K562 (cell line): ENCODE measurements at regions not wholly inside any gene's neighbourhood (a gene's known extent, or its start where the extent isn't known, plus 50 kb on each side); places are given as distances from the start of the nearest gene placed in this dataset.

ENCODE experiments used
- ARID1B ChIP-seq: fragments of 450-650 bp; IDR thresholded peaks from 2 replicates; pipeline ENCODE4 v1.6.1; 2016; ENCODE audit warnings: antibody characterized with exemption, mild to moderate bottlenecking, inconsistent platforms
- BCLAF1 ChIP-seq, 2 experiments: fragments of 450-650 bp in 1 of 2; IDR thresholded peaks; 2 replicates each; pipeline ENCODE4 v1.6.1; 2011 to 2017; ENCODE audit warnings: low read depth in 2 of 2, antibody characterized with exemption in 1 of 2, borderline replicate concordance in 1 of 2, low read length in 1 of 2, mild to moderate bottlenecking in 1 of 2, mixed read lengths in 1 of 2; ENCODE audit not compliant: control insufficient read depth in 1 of 2
- BRF2 ChIP-seq: IDR thresholded peaks from 3 replicates; pipeline ENCODE4 v1.6.1; 2011; ENCODE audit warnings: borderline replicate concordance, mild to moderate bottlenecking; ENCODE audit not compliant: insufficient read length, insufficient read depth
- FIP1L1 ChIP-seq: fragments of 200-400 bp; formaldehyde crosslinking; IDR thresholded peaks from 2 replicates; pipeline ENCODE4 v1.6.1; 2018; ENCODE audit warnings: mild to moderate bottlenecking, low read depth, low read length; ENCODE audit not compliant: poor library complexity, severe bottlenecking
- GTF2A2 ChIP-seq: IDR thresholded peaks from 2 replicates; pipeline ENCODE4 v1.6.1; 2016; ENCODE audit warnings: mild to moderate bottlenecking, missing genetic modification characterization, missing compliant biosample characterization
- MCM3 ChIP-seq: fragments of 450-650 bp; IDR thresholded peaks from 2 replicates; pipeline ENCODE4 v1.6.1; 2016
- NBN ChIP-seq: fragments of 450-650 bp; IDR thresholded peaks from 2 replicates; pipeline ENCODE4 v1.6.1; 2016; ENCODE audit warnings: low read depth, mild to moderate bottlenecking
- SAP30 ChIP-seq: fragments of 200-600 bp; sonication (generic); IDR thresholded peaks from 2 replicates; pipeline ENCODE4 v1.6.1; 2012; ENCODE audit warnings: borderline replicate concordance, low read depth, mild to moderate bottlenecking, moderate library complexity, low read length, control low read depth, inconsistent platforms; ENCODE audit not compliant: insufficient read depth, poor library complexity, severe bottlenecking
- TRIM28 ChIP-seq: fragments of 450-650 bp; IDR thresholded peaks from 2 replicates; pipeline ENCODE4 v1.6.1; 2017
- ZNF197 ChIP-seq: fragments of 200-800 bp; sonication (Bioruptor generic); IDR thresholded peaks from 2 replicates; pipeline ENCODE4 v1.6.1; 2016; ENCODE audit warnings: low read depth, missing genetic modification characterization, missing compliant biosample characterization
- TF ChIP-seq, protein P1 (sequence below): fragments of 450-650 bp; IDR thresholded peaks from 2 replicates; pipeline ENCODE4 v1.7.1; 2018; ENCODE audit warnings: mild to moderate bottlenecking, low read depth; ENCODE audit not compliant: partially characterized antibody
- TF ChIP-seq, protein P2 (sequence below): fragments of 450-650 bp; IDR thresholded peaks from one replicate; pipeline ENCODE4 v1.6.1; 2018; ENCODE audit warnings: mild to moderate bottlenecking, moderate library complexity; ENCODE audit not compliant: partially characterized antibody
- TF ChIP-seq, protein P3 (sequence below): fragments of 250-450 bp; sonication (Bioruptor Pico); IDR thresholded peaks from 2 replicates; pipeline ENCODE4 v1.4.0; 2020; ENCODE audit warnings: mild to moderate bottlenecking
- TF ChIP-seq, protein P4 (sequence below): fragments of 450-650 bp; IDR thresholded peaks from 2 replicates; pipeline ENCODE4 v1.6.1; 2017; ENCODE audit warnings: mild to moderate bottlenecking, moderate library complexity

DNA sequence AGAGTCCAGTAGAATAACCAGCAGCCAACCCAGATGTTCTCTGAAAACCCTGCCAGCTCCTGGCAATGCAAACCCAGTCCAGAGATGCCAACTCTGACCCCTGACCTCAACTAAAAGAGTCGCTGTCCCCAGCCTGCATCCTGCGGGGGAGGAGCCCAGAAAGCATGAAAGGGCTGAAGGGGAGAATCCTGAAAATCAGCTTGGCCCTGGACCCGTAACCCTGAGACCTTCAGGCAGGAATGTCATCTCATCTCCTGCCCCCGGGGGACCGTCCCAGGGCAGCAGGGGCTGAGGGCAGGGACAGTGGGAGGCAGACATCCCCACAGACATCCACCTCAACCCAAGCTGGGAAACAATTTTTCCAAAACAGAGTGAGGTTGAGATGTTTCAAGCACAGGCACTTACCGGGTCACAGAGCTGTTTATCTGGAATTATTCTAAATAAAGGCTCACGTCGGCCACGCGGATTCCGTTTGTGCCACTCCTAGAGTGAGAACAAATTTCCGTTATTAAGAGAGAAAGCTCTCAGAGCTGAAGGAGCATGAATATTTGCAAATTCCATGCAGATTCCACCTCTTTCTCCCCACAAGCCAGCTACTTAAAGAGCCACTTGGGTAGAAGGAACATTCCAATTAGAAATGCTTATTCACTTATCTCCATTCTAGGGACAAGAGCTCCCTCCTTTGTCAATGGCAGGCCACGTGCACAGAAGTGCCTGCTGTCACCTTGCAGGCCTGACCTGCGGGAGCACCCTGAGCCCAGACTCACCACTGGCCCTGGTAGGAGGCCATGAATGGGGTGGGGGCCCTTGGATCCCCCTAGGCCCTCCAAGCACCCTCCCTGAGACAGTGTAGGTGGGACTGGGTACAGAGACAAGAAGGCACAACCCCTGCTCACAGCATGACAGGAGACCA is 240.1 kb downstream of the NPHP4 start (continued):
- TF ChIP-seq, protein P1, sequence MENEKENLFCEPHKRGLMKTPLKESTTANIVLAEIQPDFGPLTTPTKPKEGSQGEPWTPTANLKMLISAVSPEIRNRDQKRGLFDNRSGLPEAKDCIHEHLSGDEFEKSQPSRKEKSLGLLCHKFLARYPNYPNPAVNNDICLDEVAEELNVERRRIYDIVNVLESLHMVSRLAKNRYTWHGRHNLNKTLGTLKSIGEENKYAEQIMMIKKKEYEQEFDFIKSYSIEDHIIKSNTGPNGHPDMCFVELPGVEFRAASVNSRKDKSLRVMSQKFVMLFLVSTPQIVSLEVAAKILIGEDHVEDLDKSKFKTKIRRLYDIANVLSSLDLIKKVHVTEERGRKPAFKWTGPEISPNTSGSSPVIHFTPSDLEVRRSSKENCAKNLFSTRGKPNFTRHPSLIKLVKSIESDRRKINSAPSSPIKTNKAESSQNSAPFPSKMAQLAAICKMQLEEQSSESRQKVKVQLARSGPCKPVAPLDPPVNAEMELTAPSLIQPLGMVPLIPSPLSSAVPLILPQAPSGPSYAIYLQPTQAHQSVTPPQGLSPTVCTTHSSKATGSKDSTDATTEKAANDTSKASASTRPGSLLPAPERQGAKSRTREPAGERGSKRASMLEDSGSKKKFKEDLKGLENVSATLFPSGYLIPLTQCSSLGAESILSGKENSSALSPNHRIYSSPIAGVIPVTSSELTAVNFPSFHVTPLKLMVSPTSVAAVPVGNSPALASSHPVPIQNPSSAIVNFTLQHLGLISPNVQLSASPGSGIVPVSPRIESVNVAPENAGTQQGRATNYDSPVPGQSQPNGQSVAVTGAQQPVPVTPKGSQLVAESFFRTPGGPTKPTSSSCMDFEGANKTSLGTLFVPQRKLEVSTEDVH, result no peak
- TF ChIP-seq SAP30, result no peak
- TF ChIP-seq ARID1B, result no peak
- no peak for TF ChIP-seq BCLAF1 (IDR thresholded peaks at IDR 0.05; ENCODE audit: borderline replicate concordance in 1 of 2, control insufficient read depth in 1 of 2, low read depth in 2 of 2, low read length in 1 of 2)
- no peak for TF ChIP-seq GTF2A2 (tag)
- no peak for TF ChIP-seq FIP1L1
- no peak for TF ChIP-seq ZNF197 (CRISPR knock-in tag)
- TF ChIP-seq, protein P2, sequence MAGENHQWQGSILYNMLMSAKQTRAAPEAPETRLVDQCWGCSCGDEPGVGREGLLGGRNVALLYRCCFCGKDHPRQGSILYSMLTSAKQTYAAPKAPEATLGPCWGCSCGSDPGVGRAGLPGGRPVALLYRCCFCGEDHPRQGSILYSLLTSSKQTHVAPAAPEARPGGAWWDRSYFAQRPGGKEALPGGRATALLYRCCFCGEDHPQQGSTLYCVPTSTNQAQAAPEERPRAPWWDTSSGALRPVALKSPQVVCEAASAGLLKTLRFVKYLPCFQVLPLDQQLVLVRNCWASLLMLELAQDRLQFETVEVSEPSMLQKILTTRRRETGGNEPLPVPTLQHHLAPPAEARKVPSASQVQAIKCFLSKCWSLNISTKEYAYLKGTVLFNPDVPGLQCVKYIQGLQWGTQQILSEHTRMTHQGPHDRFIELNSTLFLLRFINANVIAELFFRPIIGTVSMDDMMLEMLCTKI, result no peak
- TF ChIP-seq NBN, result no peak
- no peak for TF ChIP-seq MCM3
- no peak for TF ChIP-seq TRIM28
- no peak for TF ChIP-seq BRF2
- TF ChIP-seq, protein P3, sequence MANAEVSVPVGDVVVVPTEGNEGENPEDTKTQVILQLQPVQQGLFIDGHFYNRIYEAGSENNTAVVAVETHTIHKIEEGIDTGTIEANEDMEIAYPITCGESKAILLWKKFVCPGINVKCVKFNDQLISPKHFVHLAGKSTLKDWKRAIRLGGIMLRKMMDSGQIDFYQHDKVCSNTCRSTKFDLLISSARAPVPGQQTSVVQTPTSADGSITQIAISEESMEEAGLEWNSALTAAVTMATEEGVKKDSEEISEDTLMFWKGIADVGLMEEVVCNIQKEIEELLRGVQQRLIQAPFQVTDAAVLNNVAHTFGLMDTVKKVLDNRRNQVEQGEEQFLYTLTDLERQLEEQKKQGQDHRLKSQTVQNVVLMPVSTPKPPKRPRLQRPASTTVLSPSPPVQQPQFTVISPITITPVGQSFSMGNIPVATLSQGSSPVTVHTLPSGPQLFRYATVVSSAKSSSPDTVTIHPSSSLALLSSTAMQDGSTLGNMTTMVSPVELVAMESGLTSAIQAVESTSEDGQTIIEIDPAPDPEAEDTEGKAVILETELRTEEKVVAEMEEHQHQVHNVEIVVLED (CRISPR knock-in tag), result no peak
- TF ChIP-seq, protein P4, sequence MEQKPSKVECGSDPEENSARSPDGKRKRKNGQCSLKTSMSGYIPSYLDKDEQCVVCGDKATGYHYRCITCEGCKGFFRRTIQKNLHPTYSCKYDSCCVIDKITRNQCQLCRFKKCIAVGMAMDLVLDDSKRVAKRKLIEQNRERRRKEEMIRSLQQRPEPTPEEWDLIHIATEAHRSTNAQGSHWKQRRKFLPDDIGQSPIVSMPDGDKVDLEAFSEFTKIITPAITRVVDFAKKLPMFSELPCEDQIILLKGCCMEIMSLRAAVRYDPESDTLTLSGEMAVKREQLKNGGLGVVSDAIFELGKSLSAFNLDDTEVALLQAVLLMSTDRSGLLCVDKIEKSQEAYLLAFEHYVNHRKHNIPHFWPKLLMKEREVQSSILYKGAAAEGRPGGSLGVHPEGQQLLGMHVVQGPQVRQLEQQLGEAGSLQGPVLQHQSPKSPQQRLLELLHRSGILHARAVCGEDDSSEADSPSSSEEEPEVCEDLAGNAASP, result no peak
